ENCODE measurements at regions not wholly inside any gene's neighbourhood (a gene's known extent, or its start where the extent isn't known, plus 50 kb on each side); places are given as distances from the start of the nearest gene placed in this dataset.

GRCh38 chr4:184937745-184938144, 80.5 kb upstream of the HELT start:
- H3K36me3 Mint-ChIP-seq (ENCODE audit: insufficient read depth) = peaks cover 5% of the 10 kb centered on the region
- DNase-seq (ENCODE audit: low spot score, unreplicated experiment) = no peak
- TF ChIP-seq, protein P1, sequence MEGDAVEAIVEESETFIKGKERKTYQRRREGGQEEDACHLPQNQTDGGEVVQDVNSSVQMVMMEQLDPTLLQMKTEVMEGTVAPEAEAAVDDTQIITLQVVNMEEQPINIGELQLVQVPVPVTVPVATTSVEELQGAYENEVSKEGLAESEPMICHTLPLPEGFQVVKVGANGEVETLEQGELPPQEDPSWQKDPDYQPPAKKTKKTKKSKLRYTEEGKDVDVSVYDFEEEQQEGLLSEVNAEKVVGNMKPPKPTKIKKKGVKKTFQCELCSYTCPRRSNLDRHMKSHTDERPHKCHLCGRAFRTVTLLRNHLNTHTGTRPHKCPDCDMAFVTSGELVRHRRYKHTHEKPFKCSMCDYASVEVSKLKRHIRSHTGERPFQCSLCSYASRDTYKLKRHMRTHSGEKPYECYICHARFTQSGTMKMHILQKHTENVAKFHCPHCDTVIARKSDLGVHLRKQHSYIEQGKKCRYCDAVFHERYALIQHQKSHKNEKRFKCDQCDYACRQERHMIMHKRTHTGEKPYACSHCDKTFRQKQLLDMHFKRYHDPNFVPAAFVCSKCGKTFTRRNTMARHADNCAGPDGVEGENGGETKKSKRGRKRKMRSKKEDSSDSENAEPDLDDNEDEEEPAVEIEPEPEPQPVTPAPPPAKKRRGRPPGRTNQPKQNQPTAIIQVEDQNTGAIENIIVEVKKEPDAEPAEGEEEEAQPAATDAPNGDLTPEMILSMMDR (IDR thresholded peaks at IDR 0.05; ENCODE audit: unreplicated experiment) = no peak
- no peak overlapping the region for H3K27ac Mint-ChIP-seq
- no peaks in the 10 kb centered on the region for H3K27me3 Mint-ChIP-seq
- peaks cover 17% of the 10 kb centered on the region for H3K9me3 Mint-ChIP-seq (ENCODE audit: low read depth)
- H3K4me3 Mint-ChIP-seq (ENCODE audit: low read depth) = no peak overlapping the region
- H3K4me1 Mint-ChIP-seq (ENCODE audit: low read depth) = peaks cover 12% of the 10 kb centered on the region

DNA sequence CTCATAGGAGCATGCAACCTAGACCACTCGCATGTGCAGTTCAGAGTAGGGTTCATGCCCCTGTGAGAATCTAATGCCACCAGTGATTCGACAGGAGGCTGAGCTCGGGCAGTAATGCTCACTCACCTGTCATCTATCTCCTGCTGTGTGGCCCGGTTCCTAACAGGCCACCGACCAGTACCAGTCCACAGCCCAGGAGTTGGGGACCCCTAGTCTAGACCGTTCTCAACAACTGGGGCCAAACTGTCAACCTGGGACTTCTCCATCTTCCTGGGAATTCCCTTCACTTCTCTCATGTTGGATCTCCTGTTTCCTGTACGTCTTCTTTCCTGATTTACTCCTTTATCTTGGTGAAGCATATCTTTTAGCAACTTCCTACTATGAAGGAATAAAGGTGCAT, 79.4 kb upstream of the HELT start:
- no peak overlapping the region for H3K27ac Mint-ChIP-seq

DNA sequence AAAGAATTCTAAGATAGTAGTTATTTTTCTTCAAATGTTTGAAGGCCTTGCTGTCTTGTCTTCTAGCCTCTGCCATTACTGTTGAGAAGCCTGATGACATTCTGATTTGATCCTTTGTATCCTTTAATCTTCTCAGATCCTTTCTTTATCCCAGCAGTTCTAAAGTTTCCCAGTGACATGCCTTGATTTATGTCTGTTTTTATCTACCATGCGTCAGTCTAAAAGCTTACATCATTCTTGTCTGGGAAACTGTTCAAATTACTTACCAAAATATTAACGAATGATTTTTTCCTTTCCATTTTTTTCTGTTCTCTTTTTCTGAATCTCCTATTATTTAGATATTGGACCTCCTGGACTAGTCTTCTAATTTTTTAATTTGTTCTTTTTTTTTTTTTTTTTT, 78.3 kb upstream of the HELT start:
- TF ChIP-seq, protein P1 (IDR thresholded peaks at IDR 0.05; ENCODE audit: unreplicated experiment) = no peak
- no peak overlapping the region for H3K4me3 Mint-ChIP-seq (ENCODE audit: low read depth)
- H3K27ac Mint-ChIP-seq = no peak overlapping the region
- H3K36me3 Mint-ChIP-seq (ENCODE audit: insufficient read depth) = peaks cover 5% of the 10 kb centered on the region
- H3K4me1 Mint-ChIP-seq (ENCODE audit: low read depth) = peaks cover 12% of the 10 kb centered on the region
- H3K9me3 Mint-ChIP-seq (ENCODE audit: low read depth) = peaks cover 17% of the 10 kb centered on the region
- no peak for DNase-seq (ENCODE audit: low spot score, unreplicated experiment)
- peaks cover under 1% of the 10 kb centered on the region for H3K27me3 Mint-ChIP-seq

More for the DNA sequence above, 79.4 kb upstream of the HELT start:
- TF ChIP-seq, protein P1 (IDR thresholded peaks at IDR 0.05; ENCODE audit: unreplicated experiment) = no peak
- peaks cover 17% of the 10 kb centered on the region for H3K9me3 Mint-ChIP-seq (ENCODE audit: low read depth)
- peaks cover 12% of the 10 kb centered on the region for H3K4me1 Mint-ChIP-seq (ENCODE audit: low read depth)
- H3K4me3 Mint-ChIP-seq (ENCODE audit: low read depth) = no peak overlapping the region
- no peaks in the 10 kb centered on the region for H3K27me3 Mint-ChIP-seq
- DNase-seq (ENCODE audit: low spot score, unreplicated experiment) = no peak
- H3K36me3 Mint-ChIP-seq (ENCODE audit: insufficient read depth) = peaks cover 5% of the 10 kb centered on the region

DNA sequence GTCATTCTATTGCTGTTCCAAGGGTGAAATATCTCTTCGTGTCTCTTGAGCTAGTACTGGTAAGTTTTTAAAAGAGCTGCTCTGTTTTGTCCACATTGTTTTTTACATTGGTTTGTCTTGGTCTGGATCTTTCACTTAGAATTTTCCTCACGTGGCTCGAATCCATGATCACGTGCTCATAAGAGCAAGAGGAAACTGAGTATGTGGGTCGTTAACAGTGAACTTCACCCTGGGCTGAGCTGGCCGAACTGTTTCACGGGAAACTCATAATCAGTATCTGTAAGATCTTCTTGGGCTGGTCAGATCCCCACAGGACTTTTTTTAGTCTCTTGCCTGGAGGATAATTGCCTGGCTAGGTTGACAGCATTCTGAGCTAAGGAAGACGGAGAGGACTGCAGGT, 77.8 kb upstream of the HELT start:
- Mint-ChIP-seq H3K4me1 (ENCODE audit: low read depth) (peaks cover 12% of the 10 kb centered on the region), H3K36me3 (ENCODE audit: insufficient read depth) (peaks cover 5% of the 10 kb centered on the region), H3K9me3 (ENCODE audit: low read depth) (peaks cover 17% of the 10 kb centered on the region), H3K4me3 (ENCODE audit: low read depth) (no peak overlapping the region), H3K27ac (no peak overlapping the region), H3K27me3 (peaks cover 3% of the 10 kb centered on the region)
- no peak for DNase-seq (ENCODE audit: low spot score, unreplicated experiment)
- TF ChIP-seq, protein P1 (IDR thresholded peaks at IDR 0.05; ENCODE audit: unreplicated experiment) = no peak

- Mint-ChIP-seq H3K27ac (no peak overlapping the region), H3K4me1 (ENCODE audit: low read depth) (peaks cover 9% of the 10 kb centered on the region), H3K9me3 (ENCODE audit: low read depth) (peaks cover 17% of the 10 kb centered on the region), H3K27me3 (peaks cover 3% of the 10 kb centered on the region), H3K36me3 (ENCODE audit: insufficient read depth) (peaks cover 5% of the 10 kb centered on the region), H3K4me3 (ENCODE audit: low read depth) (no peak overlapping the region)
- DNase-seq (ENCODE audit: low spot score, unreplicated experiment) = no peak
- TF ChIP-seq, protein P1 (IDR thresholded peaks at IDR 0.05; ENCODE audit: unreplicated experiment) = no peak
Measured at GRCh38 chr4:184941671-184942418, 76.4 kb upstream of the HELT start.
